HS-5 (cell line): ENCODE measurements at regions not wholly inside any gene's neighbourhood (a gene's known extent, or its start where the extent isn't known, plus 50 kb on each side); places are given as distances from the start of the nearest gene placed in this dataset.

Source experiments
- DNase-seq: peaks from one replicate; pipeline ENCODE4 v3.0.0-alpha.2; 2012; ENCODE audit warnings: low read depth

DNA sequence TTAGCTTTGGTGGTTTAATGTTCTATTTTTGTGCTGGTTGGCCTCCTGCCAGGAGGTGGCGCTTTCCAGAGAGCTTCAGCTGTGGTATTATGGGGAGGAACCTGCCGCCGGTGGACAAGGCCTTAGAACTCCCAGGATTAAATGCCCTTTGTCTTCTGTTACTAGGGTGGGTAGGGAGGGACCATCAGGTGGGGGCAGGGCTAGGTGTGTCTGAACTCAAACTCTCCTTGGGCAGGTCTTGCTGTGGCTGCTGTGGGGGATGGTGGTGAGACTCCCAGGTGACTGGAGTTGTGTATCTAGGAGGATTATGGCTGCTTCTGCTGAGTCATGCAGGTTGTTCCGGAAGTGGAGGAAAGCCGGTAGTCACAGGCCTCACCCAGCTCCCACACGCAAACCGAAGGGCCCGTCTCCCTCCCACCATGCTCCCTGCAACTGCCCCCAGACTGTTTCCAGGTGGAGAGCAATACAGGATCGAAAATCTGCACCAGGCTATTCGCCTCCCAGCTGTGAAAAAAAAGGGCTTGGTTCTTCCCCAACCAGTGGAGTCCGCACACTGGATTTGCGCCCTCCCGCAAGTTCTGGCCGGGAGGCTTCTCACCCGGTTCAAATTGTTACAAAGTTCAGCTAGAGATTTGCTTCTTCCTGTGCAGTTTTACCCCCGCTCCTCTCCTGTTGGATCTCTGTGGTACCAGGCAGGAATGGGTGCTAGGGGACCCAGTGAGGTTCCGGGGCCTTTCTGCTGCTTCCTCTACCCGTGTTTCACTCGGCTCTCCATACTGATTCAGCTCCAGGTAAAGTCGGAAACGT lies 220.5 kb downstream of the CENPF start:
- no peak for DNase-seq

DNA sequence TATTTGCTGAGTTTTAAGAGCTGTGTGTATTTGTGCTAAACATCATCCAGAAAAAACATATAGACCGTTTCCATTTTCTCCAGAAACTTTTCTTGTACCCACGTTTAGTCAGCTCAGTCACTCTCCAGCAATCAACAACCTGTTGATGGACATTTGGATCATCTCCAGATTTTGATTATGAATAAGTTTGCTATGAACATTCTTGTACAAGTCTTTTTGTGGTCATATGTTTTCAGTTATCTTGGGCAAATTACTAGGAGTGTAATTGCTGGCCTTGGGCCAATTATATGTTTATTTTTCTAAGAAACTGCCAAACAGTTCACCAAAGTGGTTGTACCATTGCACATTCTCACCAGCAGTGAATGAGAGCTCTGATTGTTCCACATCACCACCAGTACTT lies 221.8 kb downstream of the CENPF start:
- DNase-seq = no peak

DNA sequence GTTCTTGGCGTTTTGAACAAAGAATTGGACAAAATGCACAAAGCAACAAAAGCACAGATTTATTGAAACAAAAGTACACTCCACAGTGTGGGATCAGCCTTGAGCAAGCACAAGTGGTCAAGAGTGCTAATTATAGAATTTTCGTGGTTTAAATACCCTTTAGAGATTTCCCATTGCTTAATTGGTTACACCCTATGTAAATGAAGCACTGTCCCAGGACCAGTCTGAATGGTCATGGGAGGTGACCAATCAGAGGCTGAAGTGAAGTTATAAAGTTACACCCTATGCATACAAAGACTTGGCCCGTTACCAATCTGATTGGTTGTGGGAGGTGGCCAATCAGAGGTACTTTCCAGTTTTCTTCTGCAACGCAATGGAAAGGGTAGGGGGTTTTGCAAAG lies 223.6 kb downstream of the CENPF start:
- DNase-seq = no peak

DNA sequence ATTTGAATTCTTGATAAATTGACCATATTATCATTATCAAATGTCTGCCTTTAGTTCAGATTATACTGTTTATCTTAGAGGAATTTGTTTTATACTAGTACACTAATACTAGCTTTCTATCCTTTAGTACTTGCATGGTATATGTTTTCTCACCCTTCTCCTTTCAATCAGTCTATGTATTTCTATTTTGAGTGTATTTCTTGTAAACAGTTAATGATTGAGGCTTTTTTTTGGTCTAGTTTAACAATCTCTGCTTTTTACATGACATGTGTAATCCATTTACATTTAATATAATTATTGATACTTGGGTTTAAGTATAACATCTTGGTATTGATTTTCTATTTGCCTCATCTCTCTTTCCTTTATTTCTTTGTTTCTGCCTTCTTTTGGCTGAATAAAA lies 224.9 kb downstream of the CENPF start:
- DNase-seq = no peak

DNA sequence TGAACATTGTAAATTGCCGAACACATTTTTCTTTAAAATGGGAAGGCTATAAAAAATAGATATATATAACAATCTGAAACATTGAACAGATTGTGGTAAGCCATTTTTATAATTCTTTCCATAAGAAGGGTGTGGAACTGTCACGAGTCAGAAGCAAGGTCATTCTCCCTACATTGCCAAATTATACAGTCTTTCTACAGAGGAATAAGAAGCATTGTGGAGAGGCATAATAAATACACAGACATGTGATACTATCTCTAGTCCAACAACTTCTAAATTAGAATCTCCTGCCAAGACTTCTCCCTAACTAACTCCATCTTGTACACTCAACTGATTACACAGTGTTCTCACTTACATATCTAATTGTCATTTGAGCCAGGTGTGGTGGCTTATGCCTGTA lies 227.9 kb downstream of the CENPF start:
- DNase-seq = no peak

DNA sequence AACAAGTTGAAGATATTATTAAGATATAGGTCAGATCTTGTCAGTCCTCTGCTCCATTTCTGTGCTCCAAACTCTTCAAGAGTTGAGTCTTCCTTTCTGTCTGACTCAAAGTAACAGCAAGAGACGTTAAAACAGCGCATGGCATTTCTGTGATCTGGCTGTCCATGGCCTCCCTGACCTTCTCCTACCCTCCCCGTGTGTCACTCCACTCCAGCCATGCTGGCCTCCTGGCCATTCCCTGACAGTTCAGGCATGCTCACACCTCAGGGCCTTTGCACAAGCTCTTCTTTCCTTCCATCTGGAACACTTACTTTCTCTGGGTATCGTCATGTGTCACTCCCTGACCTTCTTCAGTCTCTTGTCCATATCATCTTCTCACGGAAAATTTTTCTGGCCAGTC lies 229.0 kb downstream of the CENPF start:
- DNase-seq = no peak

DNA sequence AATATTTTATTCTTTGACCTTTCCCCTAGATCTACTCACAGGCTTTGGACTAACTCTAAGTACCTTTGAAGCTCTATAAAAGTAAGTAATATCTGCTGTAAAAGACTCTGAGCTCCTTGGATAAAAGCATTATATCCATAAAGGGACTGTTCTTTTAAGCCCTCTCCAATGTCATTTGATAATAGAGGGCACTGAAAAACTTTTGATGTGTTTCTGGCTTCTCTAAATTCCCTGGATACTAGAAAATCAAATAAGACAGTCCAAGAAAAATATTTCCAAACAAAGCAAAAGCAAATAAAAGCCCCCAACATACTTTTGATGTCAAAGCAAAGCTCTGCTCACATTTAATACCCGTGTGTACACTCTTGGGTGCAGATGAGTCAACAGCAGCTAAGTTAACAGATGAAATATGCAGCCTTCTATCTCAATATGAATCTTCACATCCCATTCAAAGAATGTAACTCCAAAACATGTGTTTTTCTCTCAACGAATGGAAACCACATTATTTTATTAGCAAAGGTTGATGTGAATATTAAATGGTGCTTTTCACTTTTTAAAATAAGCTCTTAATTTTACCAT lies 230.3 kb downstream of the CENPF start:
- DNase-seq = no peak

DNA sequence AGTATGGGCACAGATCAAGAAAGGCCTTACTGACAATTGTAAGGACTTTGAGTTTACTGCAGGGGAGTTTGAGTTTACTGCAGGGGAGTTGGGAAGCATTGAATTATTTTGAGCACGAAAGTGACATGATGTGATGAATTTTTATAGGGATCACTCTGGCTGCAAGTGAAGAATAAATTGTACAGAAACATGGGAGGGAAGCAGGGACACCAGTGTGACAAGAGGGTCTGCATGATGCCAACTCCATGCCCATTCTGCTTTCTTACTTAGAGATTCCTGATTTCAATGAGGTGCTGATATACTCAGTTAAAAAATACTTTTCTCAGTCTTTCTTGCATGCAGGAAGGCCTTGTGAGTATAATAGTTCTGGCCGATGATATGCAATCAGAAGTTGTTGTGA lies 234.4 kb downstream of the CENPF start:
- no peak for DNase-seq

DNA sequence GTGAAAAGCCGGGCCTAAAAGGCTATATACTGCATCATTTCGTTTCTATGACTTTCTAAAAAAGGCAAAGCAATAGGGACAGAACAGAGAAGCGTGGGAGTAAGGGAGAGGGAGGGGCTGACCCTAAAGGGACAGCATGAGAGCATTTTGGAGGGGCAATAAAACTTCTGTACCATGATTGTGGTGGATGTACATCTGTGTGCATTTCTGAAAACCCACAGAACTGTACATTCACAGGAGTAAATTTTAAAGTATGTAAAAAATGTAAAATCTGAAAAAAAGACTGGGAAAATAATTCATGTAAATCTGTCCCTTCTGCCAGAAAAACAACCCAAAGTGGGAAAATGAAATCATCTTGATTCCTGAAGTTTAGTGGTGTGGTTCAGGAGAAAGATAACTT lies 235.4 kb downstream of the CENPF start:
- DNase-seq = peak; percentile 75

DNA sequence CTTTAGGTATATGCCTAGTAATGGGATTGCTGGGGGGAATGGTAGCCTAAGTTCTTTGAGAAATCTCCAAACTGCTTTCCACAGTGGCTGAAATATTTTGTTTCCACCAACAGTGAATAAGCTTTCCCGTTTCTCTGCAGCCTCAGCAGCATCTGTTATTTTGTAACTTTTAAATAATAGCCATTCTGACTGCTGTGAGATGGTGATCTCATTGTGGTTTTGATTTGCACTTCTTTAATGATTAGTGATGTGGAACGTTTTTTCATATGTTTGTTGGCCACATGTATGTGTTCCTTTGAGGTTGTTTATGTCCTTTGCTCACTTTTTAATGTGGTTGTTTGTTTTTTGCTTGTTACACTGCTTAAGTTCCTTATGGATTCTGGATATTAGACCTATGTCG lies 237.4 kb downstream of the CENPF start:
- DNase-seq = no peak

DNA sequence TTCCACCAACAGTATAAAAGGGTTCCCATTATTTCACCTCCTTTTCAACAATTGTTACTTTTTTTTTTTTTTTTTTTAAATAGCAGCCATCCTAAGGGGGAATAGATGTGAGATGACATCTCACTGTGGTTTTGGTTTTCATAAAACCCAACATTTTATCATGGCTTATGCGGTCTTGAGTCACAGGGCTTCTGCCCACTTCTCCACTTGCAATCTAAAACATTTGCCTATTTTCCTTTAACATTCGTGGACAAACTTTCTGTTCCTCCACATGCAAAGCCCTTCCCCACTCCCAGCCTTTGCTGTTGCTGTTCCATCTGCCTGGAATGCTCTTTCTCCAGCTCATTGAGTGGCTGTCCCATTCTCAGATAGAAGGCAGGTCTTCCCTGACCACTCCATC lies 239.7 kb upstream of the KCNK2 start:
- peak; percentile 67 for DNase-seq

DNA sequence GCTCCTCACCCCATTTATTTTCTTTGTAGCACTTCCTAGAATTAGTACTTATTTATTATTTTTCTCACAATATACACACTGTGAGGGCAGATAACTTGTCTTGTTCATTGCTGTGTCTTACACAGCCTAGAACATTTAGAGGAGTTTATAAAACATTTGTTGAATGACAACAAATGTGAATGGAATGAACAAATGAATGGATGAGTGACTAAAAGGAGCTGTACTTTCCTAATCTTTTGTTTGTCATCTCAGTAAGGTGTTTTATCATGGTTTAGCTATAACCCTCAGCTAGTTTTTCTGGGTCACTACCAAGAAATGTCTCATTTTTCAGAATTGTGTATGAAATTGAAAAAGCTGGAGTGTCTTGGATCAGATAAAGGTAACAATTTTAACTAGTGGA lies 239.3 kb upstream of the KCNK2 start:
- no peak for DNase-seq

DNA sequence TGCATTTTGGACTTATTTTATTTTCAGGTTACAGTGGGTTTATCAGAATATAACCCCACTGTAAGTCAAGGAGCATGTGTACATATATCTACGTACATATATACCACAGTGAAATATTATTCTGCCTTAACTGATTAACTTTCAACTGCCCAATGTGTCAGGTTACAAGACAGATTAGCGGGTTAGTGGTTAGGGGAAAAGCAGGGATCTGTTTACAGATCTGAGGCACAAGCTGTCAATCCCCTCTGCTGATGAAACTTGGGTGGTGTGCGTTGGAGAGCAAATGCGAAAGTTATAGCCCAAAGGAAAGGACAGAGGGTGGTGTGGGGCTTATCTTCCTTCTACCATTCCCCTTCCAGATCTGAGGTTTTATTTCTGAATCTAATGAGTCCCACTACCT lies 238.2 kb upstream of the KCNK2 start:
- DNase-seq = no peak

DNA sequence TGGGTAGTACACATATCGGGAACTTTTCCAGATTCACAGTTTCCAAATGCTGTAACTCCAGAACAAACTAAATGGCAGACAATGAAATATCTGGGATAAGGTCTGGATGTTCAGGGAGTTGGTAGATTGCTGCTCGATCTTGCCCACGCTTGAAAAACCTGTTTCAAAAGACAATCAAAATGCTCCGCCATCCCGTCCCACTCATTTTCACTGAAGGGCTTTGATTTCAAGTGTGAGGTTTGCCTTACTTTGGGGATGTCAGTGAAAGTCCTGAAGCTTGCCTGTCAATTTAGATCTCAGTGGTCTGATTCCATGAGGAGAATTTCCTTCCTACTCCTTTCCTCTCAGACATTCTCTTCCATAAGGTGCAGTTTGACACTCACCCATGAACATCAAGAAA lies 236.3 kb upstream of the KCNK2 start:
- no peak for DNase-seq

DNA sequence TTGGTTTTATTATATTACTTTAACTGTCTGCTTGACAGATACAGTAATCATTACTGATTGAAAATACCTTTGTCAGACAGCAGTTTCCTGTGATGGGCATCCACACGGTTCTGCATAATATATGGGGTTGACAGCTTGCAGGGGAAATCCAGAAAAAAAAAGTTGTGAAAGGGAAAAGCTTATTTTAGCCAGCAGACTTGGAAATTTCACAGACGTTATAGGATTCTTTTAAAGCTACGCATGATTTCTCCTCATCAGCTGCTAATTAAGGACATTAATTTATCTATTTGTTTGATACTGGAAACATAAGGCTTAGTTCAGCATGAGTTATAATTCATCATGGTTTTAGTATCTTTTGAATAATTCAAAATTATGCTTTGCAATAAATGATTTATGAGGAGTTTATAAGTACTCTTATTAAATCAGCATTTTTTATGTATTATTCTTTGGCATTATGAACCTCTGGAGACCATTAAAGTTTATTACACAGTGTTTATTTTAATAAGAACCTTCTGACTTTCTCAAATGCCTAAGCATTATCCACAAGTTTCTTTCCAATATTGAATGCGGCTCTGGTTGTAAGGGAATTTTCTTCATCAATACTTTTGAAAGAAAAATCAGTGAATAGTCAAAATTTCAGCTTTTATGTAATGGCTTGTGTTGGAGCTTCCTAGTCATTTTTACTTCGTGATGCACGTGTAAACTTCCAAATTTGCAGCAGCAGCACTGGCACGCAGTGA lies 235.3 kb upstream of the KCNK2 start:
- no peak for DNase-seq

DNA sequence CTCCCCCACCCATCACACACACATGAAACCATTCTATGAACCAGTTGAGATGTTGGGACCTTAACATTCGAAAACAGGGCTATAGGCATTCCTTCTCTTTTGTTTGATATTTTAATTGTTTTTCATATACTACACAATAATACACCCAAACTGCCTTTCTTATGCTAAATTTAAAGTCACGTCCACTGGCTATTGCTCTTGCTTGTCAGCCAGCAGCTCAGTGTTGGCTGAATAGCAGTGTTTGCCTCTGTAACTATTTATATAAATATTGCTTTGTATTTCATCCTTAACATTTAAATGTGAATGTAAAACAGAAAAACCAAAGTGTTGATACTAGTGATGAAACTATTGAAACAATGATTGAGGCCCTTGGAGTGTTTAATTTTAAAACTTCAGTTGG lies 234.4 kb upstream of the KCNK2 start:
- DNase-seq = no peak

DNA sequence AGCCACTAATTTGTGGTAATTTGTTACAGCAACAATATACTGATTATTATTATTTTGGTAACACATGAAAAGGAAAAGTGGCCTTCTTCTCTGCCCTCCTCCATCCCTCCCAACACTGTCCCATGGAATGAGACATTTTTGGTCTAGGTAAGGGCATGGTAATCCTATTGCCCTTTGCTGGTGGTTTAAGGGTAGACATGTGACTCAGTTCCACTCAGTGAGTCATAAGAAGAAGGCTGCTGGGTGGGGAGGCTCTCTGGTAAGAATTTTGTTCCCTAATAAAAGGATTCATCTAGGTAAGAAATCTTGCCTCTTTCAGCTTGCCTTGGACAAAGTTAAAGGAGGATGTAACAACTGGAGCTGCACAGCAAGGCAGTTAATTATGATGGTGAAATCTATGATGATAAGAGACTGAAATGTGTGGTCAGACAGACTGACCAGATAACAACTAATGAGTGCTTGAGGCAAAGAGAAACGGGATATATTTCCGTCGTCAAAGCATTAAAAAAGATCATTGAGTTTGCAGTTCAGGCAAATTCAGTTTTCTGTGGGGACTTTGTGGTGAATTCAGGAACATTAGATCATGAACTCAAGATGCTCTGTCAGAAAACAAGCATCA lies 232.0 kb upstream of the KCNK2 start:
- DNase-seq = no peak

DNA sequence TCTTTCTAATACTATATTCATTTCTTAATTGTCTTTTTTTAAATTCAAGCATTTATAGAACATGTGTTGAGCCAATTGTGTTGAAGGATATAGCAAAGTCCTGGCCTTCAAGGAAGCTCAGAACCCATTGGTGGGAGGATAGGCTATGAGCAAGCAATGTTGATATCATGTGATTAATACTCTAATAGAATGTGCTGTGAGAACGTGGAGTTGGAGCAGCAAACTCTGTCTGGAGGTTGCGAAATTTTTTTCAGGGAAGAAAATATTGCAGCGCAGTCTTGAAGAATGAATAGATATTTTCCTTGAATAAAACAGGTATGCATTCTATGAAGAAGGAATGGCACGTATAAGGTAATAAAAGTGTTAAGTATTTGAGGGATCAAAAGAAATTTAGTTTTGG lies 229.2 kb upstream of the KCNK2 start:
- DNase-seq = no peak

DNA sequence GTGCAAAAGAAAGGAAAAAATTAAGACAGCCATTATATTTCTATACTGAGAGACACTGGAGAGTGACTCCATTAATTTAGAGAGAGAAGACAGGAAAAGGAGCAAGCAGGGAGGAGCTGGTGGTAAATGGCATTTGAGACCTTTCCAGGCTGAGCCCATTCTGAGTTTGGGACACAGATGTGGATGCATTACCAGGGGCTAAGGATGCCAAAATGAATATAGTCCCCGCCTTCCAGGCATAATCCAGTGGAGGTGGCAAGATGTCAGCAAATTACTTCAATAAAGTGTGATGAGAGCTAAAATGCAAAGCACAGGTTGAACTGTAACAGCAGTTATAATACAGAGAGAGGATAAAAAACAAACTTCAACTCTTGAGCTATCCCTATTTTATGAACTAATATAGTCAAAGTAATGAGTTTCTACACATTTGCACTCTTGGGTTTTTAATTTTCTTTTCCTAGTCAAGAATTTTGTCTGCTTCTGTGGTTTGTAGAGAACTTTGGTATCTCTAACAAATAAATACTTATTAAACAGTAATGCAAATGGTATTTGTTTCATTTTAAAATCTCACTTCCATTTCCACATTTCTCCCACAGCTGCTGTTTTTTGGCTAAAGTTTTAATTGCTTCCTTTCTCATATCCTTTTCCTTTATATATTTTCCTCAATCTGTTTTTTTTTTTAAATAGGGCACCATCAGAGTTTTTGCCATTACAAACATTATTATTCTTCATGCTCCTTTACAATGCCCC lies 228.2 kb upstream of the KCNK2 start:
- no peak for DNase-seq

DNA sequence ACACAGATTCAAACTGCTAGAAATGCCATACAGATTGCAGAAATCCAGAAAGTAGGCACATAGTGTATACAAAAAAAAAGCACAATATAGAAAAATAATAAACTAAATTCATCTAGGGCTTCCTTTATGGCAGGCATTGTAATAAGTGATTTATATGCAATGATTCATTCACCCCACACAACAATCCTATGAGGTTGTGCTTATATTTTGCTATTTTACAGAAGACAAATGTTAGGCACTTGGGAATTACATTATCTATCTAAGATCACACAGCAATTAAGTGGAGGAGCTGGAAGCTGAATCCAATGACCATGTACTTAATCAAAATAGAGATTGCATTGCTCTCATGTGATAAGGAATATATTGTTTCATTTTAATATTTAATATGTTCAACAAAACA lies 225.7 kb upstream of the KCNK2 start:
- DNase-seq = no peak

DNA sequence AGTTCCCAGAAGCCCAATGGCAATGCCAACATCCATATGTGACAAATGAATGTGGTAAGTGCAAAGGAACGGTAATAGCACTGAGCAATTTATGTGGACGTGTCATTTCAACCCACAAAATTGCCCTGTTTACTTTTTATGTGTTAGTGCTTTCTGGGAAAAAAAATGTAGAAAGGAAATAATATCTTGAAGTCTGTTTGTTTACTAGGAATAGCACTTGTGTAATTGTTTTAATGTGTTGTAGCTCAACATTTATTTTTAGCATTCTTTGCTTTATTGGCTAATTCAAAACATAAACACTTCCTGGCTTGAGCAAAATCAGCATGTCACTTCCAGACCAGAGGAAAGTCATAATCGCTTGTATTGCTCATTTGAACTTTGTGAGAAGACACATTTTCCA lies 224.8 kb upstream of the KCNK2 start:
- DNase-seq = no peak

DNA sequence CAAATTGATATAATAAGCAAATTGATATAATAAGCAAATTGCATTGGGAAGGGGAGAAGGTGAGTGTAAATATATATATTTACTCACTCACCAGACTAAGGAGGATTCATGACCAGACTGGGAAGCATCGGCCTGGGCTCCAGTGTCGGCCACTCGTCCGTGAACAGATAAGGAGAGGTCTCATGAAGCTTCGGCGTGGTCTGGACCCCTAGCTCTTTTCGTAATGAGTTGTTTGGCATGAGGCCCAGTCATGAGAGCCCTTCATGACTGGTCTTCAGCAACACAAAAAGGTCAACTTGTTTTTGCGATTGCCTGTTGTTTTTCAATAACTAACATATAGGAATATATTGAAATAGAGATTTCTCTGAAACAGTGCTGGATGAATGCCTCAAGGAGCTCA lies 222.9 kb upstream of the KCNK2 start:
- no peak for DNase-seq
